ENCODE measurements at regions not wholly inside any gene's neighbourhood (a gene's known extent, or its start where the extent isn't known, plus 50 kb on each side); places are given as distances from the start of the nearest gene placed in this dataset.

DNA sequence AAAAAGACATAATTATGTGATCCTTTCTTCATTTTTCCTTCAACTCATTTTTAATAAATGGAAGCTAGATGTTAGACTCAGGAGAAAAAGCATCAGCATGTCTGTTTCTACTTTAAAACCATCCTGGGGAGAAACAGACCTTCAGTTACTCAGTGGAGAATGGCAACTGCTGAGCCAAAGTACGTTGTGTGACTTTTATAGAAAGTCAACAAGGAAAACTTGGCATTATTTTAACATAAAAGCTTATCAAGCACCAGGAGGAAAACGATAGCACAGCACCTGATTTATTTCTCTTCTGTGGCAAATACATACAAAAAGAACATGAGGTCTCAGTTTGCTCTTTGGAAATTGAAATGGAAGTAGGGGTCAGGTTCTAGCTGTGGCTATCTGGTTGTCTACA, 115.3 kb upstream of the RIPOR2 start:
- TF ChIP-seq YY1 (IDR thresholded peaks at IDR 0.05; ENCODE audit: insufficient read depth, insufficient read length): no peak
- TF ChIP-seq ZNF274 (IDR thresholded peaks at IDR 0.05; ENCODE audit: low read depth, low read length): no peak
- no peak for TF ChIP-seq SUZ12 (IDR thresholded peaks at IDR 0.05; ENCODE audit: extremely low read depth, insufficient read depth, insufficient read length)
